Neuronal stem cell (in vitro differentiated cells): ENCODE measurements at regions not wholly inside any gene's neighbourhood (a gene's known extent, or its start where the extent isn't known, plus 50 kb on each side); places are given as distances from the start of the nearest gene placed in this dataset.

Source experiments
- DNase-seq: peaks from one replicate; pipeline ENCODE4 v3.0.0-alpha.2; 2013; ENCODE audit warnings: low spot score
- H2AFZ ChIP-seq: one replicate; pipeline ENCODE4 v1.6.1; 2013; ENCODE audit warnings: mild to moderate bottlenecking, low read length, inconsistent platforms
- H2AK5ac ChIP-seq: 2 replicates; pipeline ENCODE4 v1.6.1; 2013; ENCODE audit warnings: low read depth, mild to moderate bottlenecking, inconsistent platforms, low read length, moderate library complexity, mixed read lengths
- H2BK120ac ChIP-seq: 2 replicates; pipeline ENCODE4 v1.6.1; 2013; ENCODE audit warnings: low read depth, mild to moderate bottlenecking, inconsistent platforms, low read length, moderate library complexity, mixed read lengths
- H2BK12ac ChIP-seq: one replicate; pipeline ENCODE4 v1.6.1; 2013; ENCODE audit warnings: low read length, inconsistent platforms
- H2BK15ac ChIP-seq: 2 replicates; pipeline ENCODE4 v1.6.1; 2013; ENCODE audit warnings: mild to moderate bottlenecking, low read length, inconsistent platforms, mixed read lengths
- H2BK5ac ChIP-seq: one replicate; pipeline ENCODE4 v1.6.1; 2013; ENCODE audit warnings: inconsistent platforms, mild to moderate bottlenecking, low read length, moderate library complexity
- H3K14ac ChIP-seq: one replicate; pipeline ENCODE4 v1.6.1; 2013; ENCODE audit warnings: low read length, inconsistent platforms
- H3K18ac ChIP-seq: 2 replicates; pipeline ENCODE4 v1.6.1; 2013; ENCODE audit warnings: low read length, inconsistent platforms
- H3K23ac ChIP-seq: 2 replicates; pipeline ENCODE4 v1.6.1; 2013; ENCODE audit warnings: low read depth, mild to moderate bottlenecking, mixed read lengths, low read length, inconsistent platforms; ENCODE audit not compliant: poor library complexity
- H3K27ac ChIP-seq: replicated peaks from 3 replicates; pipeline ENCODE4 v1.5.1; 2013; ENCODE audit warnings: low read length, inconsistent platforms
- H3K27me3 ChIP-seq, 3 experiments: 2 replicates each; pipeline ENCODE4 v1.6.1; 2013; ENCODE audit warnings: low read length in 3 of 3, mild to moderate bottlenecking in 2 of 3, inconsistent platforms in 1 of 3, low read depth in 1 of 3, mixed read lengths in 1 of 3, moderate library complexity in 1 of 3; ENCODE audit not compliant: control insufficient read depth in 3 of 3, insufficient read depth in 3 of 3
- H3K36me3 ChIP-seq, 2 donors: replicated peaks in 1 of 2; 2 replicates each; pipeline ENCODE4 v1.6.1; 2013; ENCODE audit warnings: low read length in 2 of 2; ENCODE audit not compliant: control insufficient read depth in 2 of 2, insufficient read depth in 2 of 2
- H3K4ac ChIP-seq: 2 replicates; pipeline ENCODE4 v1.6.1; 2013; ENCODE audit warnings: inconsistent platforms, mild to moderate bottlenecking, low read length, moderate library complexity
- H3K4me1 ChIP-seq, 2 donors: 1 replicate in 1 of 2; 2 replicates in 1 of 2; pipeline ENCODE4 v1.6.1; 2013; ENCODE audit warnings: low read length in 2 of 2, low read depth in 1 of 2; ENCODE audit not compliant: control insufficient read depth in 2 of 2, insufficient read depth in 1 of 2
- H3K4me2 ChIP-seq: one replicate; pipeline ENCODE4 v1.6.1; 2013; ENCODE audit warnings: mild to moderate bottlenecking, low read length, inconsistent platforms; ENCODE audit not compliant: insufficient read depth, poor library complexity, severe bottlenecking
- H3K4me3 ChIP-seq, 2 donors: 2 replicates each; pipeline ENCODE4 v1.5.1; 2013; ENCODE audit warnings: low read length in 2 of 2, mild to moderate bottlenecking in 2 of 2, inconsistent platforms in 1 of 2, moderate library complexity in 1 of 2
- H3K79me1 ChIP-seq: one replicate; pipeline ENCODE4 v1.6.1; 2013; ENCODE audit warnings: low read depth, mild to moderate bottlenecking, inconsistent platforms, low read length, moderate library complexity
- H3K9ac ChIP-seq: one replicate; pipeline ENCODE4 v1.6.1; 2013; ENCODE audit warnings: mild to moderate bottlenecking, low read depth, low read length, inconsistent platforms; ENCODE audit not compliant: poor library complexity
- H3K9me3 ChIP-seq, 2 donors: replicated peaks in 1 of 2; 2 replicates each; pipeline versions ENCODE3 to v1.6.1; 2013; ENCODE audit warnings: low read length in 2 of 2, mild to moderate bottlenecking in 2 of 2, inconsistent platforms in 1 of 2, low read depth in 1 of 2, mixed read lengths in 1 of 2, moderate library complexity in 1 of 2; ENCODE audit not compliant: control insufficient read depth in 2 of 2, insufficient read depth in 1 of 2
- H4K8ac ChIP-seq: one replicate; pipeline ENCODE4 v1.6.1; 2013; ENCODE audit warnings: low read depth, mild to moderate bottlenecking, inconsistent platforms, low read length, moderate library complexity
- H4K91ac ChIP-seq: one replicate; pipeline ENCODE4 v1.6.1; 2013; ENCODE audit warnings: low read length, low read depth, mild to moderate bottlenecking, inconsistent platforms; ENCODE audit not compliant: poor library complexity
- WGBS, 2 donors: extraction: QIAGEN DNeasy Blood & Tissue Kit; methylation state at CpG; one replicate each; pipeline ENCODE4 v1.1.7; 2013; ENCODE audit warnings: missing lambda C conversion rate in 2 of 2, mixed read lengths in 1 of 2; ENCODE audit not compliant: insufficient read length in 2 of 2, insufficient replicate concordance in 1 of 2; ENCODE audit errors: extremely low coverage in 2 of 2; 5-methylcytosine and 5-hydroxymethylcytosine counted together

- Histone ChIP-seq H3K9me3 (no peaks in the 10 kb centered on the region), H3K4ac (no peak overlapping the region), H3K36me3 (no peaks in the 10 kb centered on the region), H4K91ac (no peak overlapping the region), H3K4me1 (peaks cover 2 to 9% of the 10 kb centered on the region in 2 donors), H3K14ac (no peak overlapping the region), H3K4me3 (no peak overlapping the region), H3K27me3 (no peaks in the 10 kb centered on the region), H3K79me1 (no peaks in the 10 kb centered on the region), H3K18ac (no peak overlapping the region), H2BK12ac (no peak overlapping the region), H2BK15ac (no peak overlapping the region), H3K4me2 (no peak overlapping the region), H3K23ac (no peak overlapping the region), H2BK120ac (no peak overlapping the region), H2BK5ac (no peak overlapping the region), H3K9ac (no peak overlapping the region), H2AFZ (no peak overlapping the region), H4K8ac (no peak overlapping the region), H3K27ac (no peak overlapping the region), H2AK5ac (no peak overlapping the region)
- no peak for DNase-seq
- no CpG with 5 or more reads among the region's 4 CpGs for WGBS, 2 donors
Observed at GRCh38 chr7:42400211-42400772, 163.3 kb upstream of the GLI3 start.

DNA sequence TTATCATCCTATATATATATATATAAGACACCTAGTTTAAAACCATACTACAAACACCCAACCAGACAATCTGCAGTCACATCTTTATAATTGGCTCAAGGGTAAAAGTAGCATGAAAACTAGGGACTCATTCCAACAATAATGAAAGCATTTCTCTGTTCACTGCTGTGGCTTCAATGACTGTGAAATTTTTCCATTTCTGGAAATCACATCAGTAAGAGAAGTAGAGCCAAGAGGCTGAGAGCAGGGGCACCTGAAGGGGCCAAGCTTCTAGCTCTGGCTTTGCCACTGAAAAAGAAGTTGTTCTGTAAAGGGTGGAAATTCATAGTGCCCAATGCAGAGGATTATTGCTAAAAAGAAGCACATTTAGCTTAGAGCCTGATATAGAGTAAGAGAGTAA, 158.6 kb upstream of the GLI3 start:
- Histone ChIP-seq H3K27ac (no peak overlapping the region), H4K8ac (no peak overlapping the region), H3K4me3 (no peak overlapping the region), H3K9me3 (no peaks in the 10 kb centered on the region), H2BK5ac (no peak overlapping the region), H2BK120ac (no peak overlapping the region), H4K91ac (no peak overlapping the region), H3K4ac (no peak overlapping the region), H3K18ac (no peak overlapping the region), H3K79me1 (no peaks in the 10 kb centered on the region), H2AK5ac (no peak overlapping the region), H3K4me1 (peaks cover 0 to 2% of the 10 kb centered on the region in 2 donors), H3K36me3 (no peaks in the 10 kb centered on the region), H3K14ac (no peak overlapping the region), H2AFZ (no peak overlapping the region), H3K23ac (no peak overlapping the region), H3K9ac (no peak overlapping the region), H3K27me3 (no peaks in the 10 kb centered on the region), H2BK12ac (no peak overlapping the region), H3K4me2 (no peak overlapping the region), H2BK15ac (no peak overlapping the region)
- DNase-seq, result no peak

GRCh38 chr7:42392826-42393225, 155.8 kb upstream of the GLI3 start:
- no peak overlapping the region for H3K9ac ChIP-seq
- no peak overlapping the region for H2BK5ac ChIP-seq
- no peaks in the 10 kb centered on the region for H3K9me3 ChIP-seq
- no peaks in the 10 kb centered on the region for H3K36me3 ChIP-seq
- no peak overlapping the region for H3K14ac ChIP-seq
- DNase-seq, result no peak
- H3K27me3 ChIP-seq, result no peaks in the 10 kb centered on the region
- H3K4me2 ChIP-seq, result no peak overlapping the region
- H2BK120ac ChIP-seq, result no peak overlapping the region
- H4K8ac ChIP-seq, result no peak overlapping the region
- H2AK5ac ChIP-seq, result no peak overlapping the region
- no peak overlapping the region for H3K18ac ChIP-seq
- H3K4ac ChIP-seq, result no peak overlapping the region
- H3K4me1 ChIP-seq, result no peaks in the 10 kb centered on the region
- WGBS, 2 donors, result no CpG with 5 or more reads among the region's 3 CpGs
- no peak overlapping the region for H2AFZ ChIP-seq
- no peak overlapping the region for H3K27ac ChIP-seq
- H4K91ac ChIP-seq, result no peak overlapping the region
- no peak overlapping the region for H3K23ac ChIP-seq
- H2BK15ac ChIP-seq, result no peak overlapping the region
- H3K79me1 ChIP-seq, result no peaks in the 10 kb centered on the region
- no peak overlapping the region for H3K4me3 ChIP-seq
- no peak overlapping the region for H2BK12ac ChIP-seq

DNA sequence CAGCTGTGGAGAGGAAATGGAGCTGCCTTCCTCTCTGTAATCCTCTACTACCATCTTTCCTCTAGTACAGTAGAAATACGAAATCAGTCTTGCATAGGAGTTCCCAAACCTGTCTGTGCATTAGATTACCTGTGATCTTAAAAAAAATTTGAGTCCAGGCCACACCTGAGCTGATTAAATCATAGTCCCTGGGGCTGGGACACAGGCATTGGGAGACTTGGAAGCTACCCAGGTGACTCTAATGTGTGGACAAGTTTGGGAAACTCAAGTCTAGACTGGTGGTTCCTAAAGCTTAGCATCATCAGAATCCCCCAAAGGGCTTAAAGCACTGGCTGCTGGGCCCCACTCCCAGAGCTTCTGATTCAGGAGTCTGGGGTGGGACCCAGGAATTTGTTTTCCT, 152.7 kb upstream of the GLI3 start:
- Histone ChIP-seq H3K9me3 (no peaks in the 10 kb centered on the region), H2AFZ (no peak overlapping the region), H2BK12ac (no peak overlapping the region), H2BK15ac (no peak overlapping the region), H3K18ac (no peak overlapping the region), H2BK5ac (no peak overlapping the region), H4K91ac (no peak overlapping the region), H3K23ac (no peak overlapping the region), H3K4me2 (no peak overlapping the region), H3K9ac (no peak overlapping the region), H3K4me1 (no peaks in the 10 kb centered on the region), H4K8ac (no peak overlapping the region), H3K14ac (no peak overlapping the region), H3K36me3 (no peaks in the 10 kb centered on the region), H2AK5ac (no peak overlapping the region), H3K4ac (no peak overlapping the region), H3K27me3 (no peaks in the 10 kb centered on the region), H3K79me1 (peaks cover 2% of the 10 kb centered on the region), H3K4me3 (no peak overlapping the region), H2BK120ac (no peak overlapping the region), H3K27ac (no peak overlapping the region)
- no peak for DNase-seq
- no CpG with 5 or more reads among the region's 1 CpG for WGBS, 2 donors
